Stomach (tissue), 4 donors: ENCODE measurements at regions not wholly inside any gene's neighbourhood (a gene's known extent, or its start where the extent isn't known, plus 50 kb on each side); places are given as distances from the start of the nearest gene placed in this dataset.

ENCODE experiments used
- CTCF ChIP-seq, 7 experiments: fragments of 450-650 bp in 4 of 7; fragments of 200-600 bp in 3 of 7; sonication (generic) in 3 of 7; IDR thresholded peaks; one replicate each; pipeline ENCODE4 v1.5.1; 2016 to 2019; ENCODE audit warnings: antibody characterized with exemption in 7 of 7, control low read depth in 2 of 7, mild to moderate bottlenecking in 1 of 7
- POLR2A ChIP-seq, 4 donors: fragments of 450-650 bp; IDR thresholded peaks; one replicate each; pipeline ENCODE4 v1.6.1; 2016; ENCODE audit warnings: antibody characterized with exemption in 4 of 4, control low read depth in 2 of 4, mild to moderate bottlenecking in 1 of 4, moderate library complexity in 1 of 4

GRCh38 chr20:56715902-56716519 lies 86.9 kb downstream of the TFAP2C start:
- no peak for TF ChIP-seq POLR2A (IDR thresholded peaks at IDR 0.05)
- no peak for TF ChIP-seq CTCF (IDR thresholded peaks at IDR 0.05)
